ENCODE measurements at regions not wholly inside any gene's neighbourhood (a gene's known extent, or its start where the extent isn't known, plus 50 kb on each side); places are given as distances from the start of the nearest gene placed in this dataset.

GRCh38 chr2:200203381-200203827, 103.1 kb upstream of the SPATS2L start:
- Histone ChIP-seq H3K4me3 (no peak overlapping the region), H3K27ac (no peak overlapping the region), H3K27me3 (no peaks in the 10 kb centered on the region), H3K36me3 (no peaks in the 10 kb centered on the region), H3K9me3 (no peaks in the 10 kb centered on the region), H3K4me1 (no peaks in the 10 kb centered on the region)
- intact Hi-C loops (cut with DNase I; ENCODE audit: low total_unique reads), result no loop called here
- DNase-seq, result no peak
- no peak for TF ChIP-seq CTCF (IDR thresholded peaks at IDR 0.05)
- no peak for TF ChIP-seq POLR2A (IDR thresholded peaks at IDR 0.05)

GRCh38 chr2:200208041-200208440, 98.5 kb upstream of the SPATS2L start:
- no peak for DNase-seq
- Histone ChIP-seq H3K4me3 (no peak overlapping the region), H3K27me3 (no peaks in the 10 kb centered on the region), H3K36me3 (no peaks in the 10 kb centered on the region), H3K4me1 (no peaks in the 10 kb centered on the region), H3K9me3 (no peaks in the 10 kb centered on the region), H3K27ac (no peak overlapping the region)
- intact Hi-C loops (cut with DNase I; ENCODE audit: low total_unique reads), result no loop called here
- TF ChIP-seq CTCF (IDR thresholded peaks at IDR 0.05), result no peak
- no peak for TF ChIP-seq POLR2A (IDR thresholded peaks at IDR 0.05)

GRCh38 chr2:200209030-200209429, 97.5 kb upstream of the SPATS2L start:
- TF ChIP-seq CTCF (IDR thresholded peaks at IDR 0.05) (no peak), POLR2A (IDR thresholded peaks at IDR 0.05) (no peak)
- Histone ChIP-seq H3K4me3 (no peak overlapping the region), H3K9me3 (no peaks in the 10 kb centered on the region), H3K4me1 (no peaks in the 10 kb centered on the region), H3K27me3 (no peaks in the 10 kb centered on the region), H3K27ac (no peak overlapping the region), H3K36me3 (no peaks in the 10 kb centered on the region)
- DNase-seq, result no peak
- intact Hi-C loops (cut with DNase I; ENCODE audit: low total_unique reads), result no loop called here

GRCh38 chr2:200211643-200212042, 94.8 kb upstream of the SPATS2L start:
- no peaks in the 10 kb centered on the region for H3K36me3 ChIP-seq
- no peak for TF ChIP-seq POLR2A (IDR thresholded peaks at IDR 0.05)
- TF ChIP-seq CTCF (IDR thresholded peaks at IDR 0.05), result no peak
- intact Hi-C loops (cut with DNase I; ENCODE audit: low total_unique reads), result no loop called here
- H3K4me1 ChIP-seq, result no peaks in the 10 kb centered on the region
- H3K27ac ChIP-seq, result no peak overlapping the region
- DNase-seq, result no peak
- H3K9me3 ChIP-seq, result no peaks in the 10 kb centered on the region
- no peak overlapping the region for H3K4me3 ChIP-seq
- H3K27me3 ChIP-seq, result no peaks in the 10 kb centered on the region

GRCh38 chr2:200212862-200213425, 93.5 kb upstream of the SPATS2L start:
- H3K27me3 ChIP-seq, result no peaks in the 10 kb centered on the region
- TF ChIP-seq CTCF (IDR thresholded peaks at IDR 0.05) (no peak), POLR2A (IDR thresholded peaks at IDR 0.05) (no peak)
- DNase-seq, result no peak
- H3K27ac ChIP-seq, result no peak overlapping the region
- intact Hi-C loops (cut with DNase I; ENCODE audit: low total_unique reads), result no loop called here
- no peaks in the 10 kb centered on the region for H3K36me3 ChIP-seq
- no peak overlapping the region for H3K4me3 ChIP-seq
- no peaks in the 10 kb centered on the region for H3K9me3 ChIP-seq
- H3K4me1 ChIP-seq, result no peaks in the 10 kb centered on the region

Measured in uterus (tissue), 3 donors.